ENCODE measurements at regions not wholly inside any gene's neighbourhood (a gene's known extent, or its start where the extent isn't known, plus 50 kb on each side); places are given as distances from the start of the nearest gene placed in this dataset.
"Not testable (repeated sequence)": the region's sequence is repeated elsewhere in the genome, so short reads cannot be mapped to it uniquely, and the experiment has no call there.

DNA sequence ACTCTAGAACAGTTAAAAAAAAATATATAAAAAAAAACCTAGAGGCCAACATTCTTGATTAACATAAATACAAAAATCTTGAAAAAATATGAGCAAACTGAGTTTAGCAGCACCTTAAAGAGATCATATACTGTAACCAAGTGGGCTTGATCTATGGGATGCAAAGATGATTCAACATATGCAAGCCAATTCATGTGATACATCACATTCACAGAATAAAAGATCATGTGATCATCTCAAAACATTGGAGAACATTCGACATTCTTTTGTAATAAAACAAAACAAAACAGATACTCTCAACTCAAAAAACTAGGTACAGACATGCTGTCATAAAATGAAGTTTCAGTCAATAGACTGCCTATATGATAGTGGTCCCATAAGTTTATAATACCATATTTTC is 165.4 kb upstream of the NDST4 start:
- no peak for DNase-seq

DNA sequence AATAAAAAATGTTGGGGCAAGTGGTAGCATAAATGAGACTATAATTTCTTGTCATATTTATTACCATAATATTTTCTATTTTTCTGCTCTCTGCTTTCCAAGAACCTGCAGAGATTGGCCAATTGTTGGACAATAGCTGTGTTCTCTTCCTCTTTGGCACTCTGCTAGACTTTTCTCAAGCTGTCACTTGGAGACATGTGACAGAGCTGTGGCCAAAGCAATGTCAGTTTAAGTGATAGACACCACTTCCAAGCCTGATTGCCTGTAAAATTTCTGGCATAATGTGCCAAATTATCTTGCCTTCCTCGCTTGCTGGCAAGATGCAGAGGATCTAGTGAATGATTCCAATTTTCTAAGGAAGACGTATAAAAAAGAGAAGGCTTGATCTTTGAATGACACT is 162.2 kb upstream of the NDST4 start:
- DNase-seq = no peak

DNA sequence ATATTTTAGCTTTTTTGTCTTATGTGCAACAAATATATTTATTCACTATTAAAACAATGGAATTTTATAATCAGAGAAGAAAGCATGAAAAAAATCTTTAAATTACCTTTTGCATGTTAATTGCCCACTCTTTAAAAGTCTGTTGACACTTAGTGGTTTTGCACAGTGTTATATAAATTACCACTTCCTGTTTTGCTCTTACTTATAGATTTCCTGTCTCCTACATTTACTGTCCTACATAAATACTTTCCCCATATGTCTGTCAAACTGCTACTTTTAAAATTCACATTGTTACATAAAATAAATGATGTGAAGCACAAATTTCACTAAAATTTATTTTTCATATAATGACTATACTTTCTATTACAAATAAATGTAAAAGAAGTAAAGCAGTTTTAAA is 161.1 kb upstream of the NDST4 start:
- DNase-seq = peak; percentile 22

DNA sequence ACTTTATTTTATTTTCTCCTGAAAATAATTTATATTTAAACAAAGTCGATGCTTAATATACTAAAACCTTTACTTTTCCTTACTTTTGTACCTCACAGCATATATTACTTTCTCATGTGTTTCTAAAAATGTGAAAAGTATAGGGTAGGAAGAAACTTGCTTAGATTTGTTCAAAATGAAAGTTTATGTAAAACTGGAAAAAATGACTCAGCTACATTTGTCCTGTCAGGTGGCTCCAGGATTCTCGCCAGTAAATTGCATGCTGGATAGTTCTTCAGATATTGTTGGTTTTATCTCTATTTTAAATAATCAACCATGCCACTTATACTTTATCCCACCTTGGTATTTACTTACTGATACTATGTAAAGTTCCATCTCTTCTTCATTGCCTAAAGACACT is 159.2 kb upstream of the NDST4 start:
- no peak for DNase-seq

DNA sequence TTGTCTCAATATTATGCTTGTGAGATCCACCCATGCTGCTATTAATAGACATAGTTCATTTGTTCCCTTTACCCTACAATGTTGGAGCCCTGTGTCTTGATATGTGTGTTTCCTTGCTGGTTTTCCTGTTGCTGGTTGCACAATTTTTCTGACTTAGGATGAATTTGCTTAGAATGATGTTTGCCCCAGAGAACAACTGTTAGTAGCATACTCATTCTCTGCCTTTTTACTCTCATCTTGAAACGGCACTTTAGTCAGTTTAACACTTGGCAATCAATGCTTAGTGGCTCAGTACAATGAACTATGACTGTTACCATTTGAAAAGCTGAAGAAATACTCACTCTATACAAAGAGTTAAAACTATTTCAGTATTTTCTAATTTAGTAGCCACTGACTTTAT is 158.8 kb upstream of the NDST4 start:
- no peak for DNase-seq

DNA sequence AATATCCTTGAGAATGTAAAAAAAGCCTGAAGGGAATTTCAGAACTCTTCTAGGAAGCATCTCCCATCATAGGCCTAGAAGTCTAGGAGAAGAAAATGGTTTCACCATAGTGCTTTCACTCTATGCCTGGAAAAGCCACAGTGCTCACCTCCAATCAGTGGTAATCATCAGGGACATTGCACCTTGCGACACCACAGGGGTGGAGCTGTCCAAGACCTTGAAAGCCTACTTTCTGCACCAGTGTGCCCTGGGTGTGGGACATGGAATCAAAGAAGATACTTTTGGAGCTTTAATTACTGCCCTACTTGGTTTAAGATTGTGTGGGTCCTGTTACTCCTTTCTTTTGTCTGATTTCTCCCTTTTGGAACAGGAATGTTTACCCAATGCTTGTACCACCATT is 146.8 kb upstream of the NDST4 start:
- DNase-seq = no peak

DNA sequence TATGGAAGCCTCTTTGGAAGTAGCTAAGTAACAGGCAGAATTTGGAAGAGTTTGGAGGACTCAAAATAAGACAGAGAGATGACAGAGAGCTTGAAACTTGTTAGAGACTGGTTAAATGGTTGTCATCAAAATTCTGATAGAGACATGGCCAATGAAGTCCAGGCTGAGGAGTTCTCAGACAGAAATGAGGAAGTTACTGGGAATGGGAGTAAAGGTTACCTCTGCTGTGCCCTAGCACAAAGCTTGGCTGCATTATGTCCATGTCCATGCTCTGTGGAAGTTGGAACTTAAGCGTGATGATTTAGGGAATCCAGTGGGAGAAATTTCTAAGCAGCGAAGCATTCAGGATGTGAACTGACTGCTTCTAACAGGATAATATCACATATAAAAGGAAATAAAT is 146.2 kb upstream of the NDST4 start:
- no peak for DNase-seq

DNA sequence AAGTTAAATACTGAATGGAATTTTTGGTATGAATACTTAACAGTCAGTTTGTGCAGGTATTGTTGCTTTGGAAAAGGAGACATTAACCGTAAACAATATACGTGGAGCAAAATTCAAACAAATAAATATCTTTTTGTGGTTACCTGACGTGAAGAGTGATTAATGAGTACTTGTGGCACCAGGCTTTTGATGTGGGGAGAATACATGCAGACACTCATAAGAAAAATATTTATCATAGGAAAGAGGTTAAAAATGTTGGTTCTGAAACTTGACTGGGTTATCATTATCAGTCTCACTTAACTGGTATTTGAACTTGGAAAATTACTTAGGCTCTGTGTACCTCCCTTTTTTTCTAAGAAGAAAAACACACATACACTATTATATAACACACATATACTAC is 136.4 kb upstream of the NDST4 start:
- DNase-seq = no peak

DNA sequence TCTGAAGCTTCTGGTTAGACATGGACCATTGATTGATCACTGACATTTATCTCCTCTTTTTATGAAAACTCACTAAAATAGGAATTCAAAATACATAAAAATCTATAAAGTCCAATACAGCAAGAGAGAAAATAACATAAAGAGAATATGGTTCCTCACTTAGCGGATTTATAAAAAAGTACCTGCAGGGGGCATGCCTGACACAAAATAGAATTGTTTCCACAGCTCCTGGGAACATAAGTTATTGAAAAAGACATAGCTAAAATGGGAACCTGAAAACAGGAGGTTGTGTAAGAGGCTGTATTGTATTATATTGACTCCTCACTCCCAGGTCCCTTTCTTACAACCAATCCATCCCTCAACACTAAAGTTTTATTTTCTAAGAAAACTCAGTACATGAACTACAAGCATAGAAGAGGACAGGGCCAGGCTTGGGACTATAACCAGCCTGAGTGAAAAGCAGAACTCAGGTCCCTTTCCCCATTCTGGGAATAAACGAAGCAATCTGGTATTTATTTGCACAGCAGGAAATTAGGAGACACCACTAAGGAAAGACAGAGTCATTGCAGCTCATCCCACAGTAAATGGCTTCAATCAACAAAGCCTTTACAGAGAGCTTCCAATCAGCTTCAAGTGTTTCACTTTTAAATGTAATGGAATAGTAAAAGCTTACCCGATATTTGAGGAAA is 121.1 kb upstream of the NDST4 start:
- peak; percentile 16 for DNase-seq

DNA sequence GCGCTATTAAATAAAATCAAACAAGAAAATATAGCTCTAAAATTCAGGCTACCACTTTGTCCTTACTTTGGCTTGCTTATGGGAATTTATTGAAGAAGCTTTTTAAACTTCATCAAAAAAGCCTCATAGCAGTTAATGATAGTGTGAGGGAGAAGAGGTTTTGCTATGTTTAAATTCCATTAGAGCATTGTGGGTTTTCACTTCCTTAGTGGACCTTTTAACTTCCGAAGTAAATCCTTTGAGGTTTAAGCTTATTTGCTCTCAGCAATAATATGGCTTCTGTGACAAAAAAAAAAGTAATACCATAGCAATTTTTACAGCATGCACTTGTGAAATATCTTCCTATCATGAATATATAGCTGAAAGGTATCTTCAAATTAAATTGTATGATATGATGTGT is 120.2 kb upstream of the NDST4 start:
- no peak for DNase-seq

DNA sequence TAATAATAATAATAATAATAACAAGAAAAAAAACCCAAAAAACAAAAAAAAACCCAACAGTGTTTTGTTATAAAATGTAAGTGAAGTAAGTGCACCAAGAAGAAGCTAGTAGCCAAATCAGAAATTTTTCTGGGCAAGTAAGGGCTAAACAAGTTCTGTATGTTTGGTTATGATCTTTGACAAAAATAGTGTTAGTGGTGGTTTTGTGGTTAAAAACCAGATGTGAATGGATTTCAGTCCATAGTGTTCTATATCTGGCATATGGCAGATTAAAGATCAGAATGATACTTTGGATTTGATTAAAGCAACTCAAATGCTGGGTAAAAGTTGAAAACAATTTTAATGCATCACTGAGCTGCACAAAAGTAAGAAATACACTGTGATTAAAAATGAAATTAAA is 116.5 kb upstream of the NDST4 start:
- DNase-seq = no peak

DNA sequence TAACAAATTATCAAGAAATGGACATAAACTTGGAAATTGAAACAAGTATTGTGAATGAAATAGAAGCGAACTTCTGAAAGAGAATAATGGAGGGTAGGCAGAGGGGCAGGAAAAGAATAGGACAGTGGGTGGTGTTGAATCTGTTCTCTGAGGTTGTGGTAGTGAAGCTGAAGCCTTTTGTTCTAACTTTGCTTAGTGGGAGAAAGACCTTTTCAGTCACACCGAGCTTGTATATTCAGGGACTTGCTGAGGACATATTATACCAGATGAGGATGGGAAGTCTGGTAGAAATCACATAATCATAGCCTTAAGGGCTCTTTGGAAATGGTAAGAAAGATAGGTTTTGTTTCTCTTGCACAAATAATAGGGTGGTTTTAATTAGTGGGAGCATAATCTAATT is 115.4 kb upstream of the NDST4 start:
- DNase-seq = no peak

DNA sequence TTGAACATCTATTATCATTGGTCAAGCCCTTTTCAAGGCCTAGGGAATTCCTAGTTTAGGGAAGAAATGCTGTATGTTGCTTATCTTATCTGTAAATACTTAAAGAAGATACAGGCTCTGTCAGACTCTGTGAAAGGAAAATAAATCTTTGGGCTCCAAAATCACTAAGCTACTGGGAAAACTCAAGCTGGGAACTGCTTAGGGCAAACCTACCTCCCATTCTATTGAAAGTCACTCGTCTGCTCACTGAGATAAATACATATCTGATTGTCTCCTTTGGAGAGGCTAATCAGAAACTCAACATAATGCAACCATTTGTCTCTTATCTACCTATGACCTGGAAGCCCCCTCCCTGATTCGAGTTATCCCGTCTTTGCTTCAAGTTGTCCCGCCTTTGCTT is 108.6 kb upstream of the NDST4 start:
- DNase-seq = no peak

DNA sequence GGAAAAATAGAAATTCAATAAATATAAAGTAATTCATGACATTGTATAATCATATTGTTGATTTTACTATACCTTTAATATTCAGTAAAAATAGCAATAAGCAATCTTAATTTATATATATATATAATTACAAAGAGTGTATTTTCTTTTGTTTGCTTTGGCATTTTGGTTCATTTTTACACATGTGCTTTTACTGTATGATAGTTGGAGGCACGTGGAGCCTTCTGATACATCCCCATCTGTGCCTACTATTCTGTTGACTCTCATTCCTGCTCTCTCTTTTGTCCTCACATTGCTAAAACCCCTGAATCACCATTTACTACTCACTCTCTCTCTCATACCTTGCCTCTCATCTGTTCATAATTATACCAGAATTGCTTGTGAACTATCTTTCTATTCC is 106.4 kb upstream of the NDST4 start:
- DNase-seq = no peak

DNA sequence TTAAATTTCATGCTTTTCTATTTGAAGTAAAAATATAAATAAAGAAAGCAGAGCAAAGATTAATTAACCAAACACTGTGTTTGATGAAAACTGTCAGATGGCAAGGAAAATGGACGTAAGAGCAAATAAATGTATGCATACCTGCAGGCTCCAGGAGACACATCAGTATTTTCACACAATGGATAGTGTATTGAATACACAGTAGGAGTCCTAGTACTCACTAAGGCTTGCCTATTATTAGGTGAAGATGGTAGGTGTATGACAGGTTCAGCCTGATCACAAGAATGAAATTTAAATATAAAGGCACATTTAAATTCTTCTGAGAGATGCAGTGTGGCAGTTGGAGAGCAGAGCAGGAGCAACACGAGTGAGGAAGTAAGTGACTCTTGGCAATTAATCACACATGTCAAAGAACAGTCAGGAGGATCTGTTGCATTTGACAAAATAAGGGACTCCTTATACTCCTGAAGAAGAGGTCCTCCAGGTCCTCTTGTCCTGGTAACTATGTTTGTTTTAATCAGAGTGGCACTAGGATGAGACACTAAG is 106.0 kb upstream of the NDST4 start:
- no peak for DNase-seq

DNA sequence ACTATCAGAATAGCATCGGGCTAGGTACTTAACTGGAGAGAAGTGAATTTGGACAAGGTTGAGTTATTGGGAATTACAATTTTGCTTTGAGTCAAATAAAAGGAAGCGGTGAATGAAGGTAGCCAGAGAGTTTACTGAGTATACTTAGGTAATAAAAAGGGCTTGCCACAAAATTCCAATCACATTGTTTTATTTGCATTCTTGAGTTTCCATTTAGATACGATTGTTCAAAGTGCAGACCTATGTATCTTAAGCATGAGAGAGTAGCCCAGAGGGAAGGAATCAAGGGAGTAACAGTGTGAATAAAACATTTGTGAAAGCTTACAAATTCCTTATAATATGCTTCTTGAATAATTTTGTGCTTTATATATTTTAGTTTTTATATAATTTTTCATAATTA is 102.5 kb upstream of the NDST4 start:
- DNase-seq = no peak

DNA sequence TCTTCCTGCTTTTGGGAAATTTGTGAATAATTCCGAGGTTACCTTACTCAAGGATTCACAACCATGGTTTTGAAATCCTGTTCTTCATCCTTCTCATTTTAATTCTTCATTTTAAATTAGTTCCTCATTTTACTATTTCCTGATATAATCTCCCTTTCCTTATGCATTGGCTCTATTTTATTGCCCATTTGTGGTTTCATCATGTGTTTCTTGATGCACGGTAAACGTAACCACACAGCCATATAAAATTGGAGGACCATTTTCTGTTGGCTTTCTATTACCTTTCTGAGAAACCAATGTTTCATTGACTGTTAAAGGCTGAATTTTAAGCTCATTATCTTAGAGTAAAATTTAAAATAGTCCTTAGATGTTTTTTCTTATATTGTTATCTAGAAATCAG is 100.3 kb upstream of the NDST4 start:
- DNase-seq = no peak

DNA sequence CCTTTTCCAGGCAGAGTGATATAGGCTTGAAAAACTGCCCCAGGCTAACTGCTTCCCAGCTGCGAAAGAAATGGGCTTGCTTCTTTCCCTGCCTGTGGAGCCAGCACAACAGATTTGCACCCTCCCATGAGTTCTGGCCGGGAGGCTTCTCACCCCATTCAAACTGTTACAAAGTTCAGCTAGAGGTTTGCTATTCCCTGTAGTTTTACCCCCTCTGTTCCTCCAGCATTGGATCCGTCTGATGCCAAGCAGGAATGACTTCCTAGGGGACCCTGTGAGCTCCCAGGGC is 87.6 kb upstream of the NDST4 start:
- DNase-seq = no peak

DNA sequence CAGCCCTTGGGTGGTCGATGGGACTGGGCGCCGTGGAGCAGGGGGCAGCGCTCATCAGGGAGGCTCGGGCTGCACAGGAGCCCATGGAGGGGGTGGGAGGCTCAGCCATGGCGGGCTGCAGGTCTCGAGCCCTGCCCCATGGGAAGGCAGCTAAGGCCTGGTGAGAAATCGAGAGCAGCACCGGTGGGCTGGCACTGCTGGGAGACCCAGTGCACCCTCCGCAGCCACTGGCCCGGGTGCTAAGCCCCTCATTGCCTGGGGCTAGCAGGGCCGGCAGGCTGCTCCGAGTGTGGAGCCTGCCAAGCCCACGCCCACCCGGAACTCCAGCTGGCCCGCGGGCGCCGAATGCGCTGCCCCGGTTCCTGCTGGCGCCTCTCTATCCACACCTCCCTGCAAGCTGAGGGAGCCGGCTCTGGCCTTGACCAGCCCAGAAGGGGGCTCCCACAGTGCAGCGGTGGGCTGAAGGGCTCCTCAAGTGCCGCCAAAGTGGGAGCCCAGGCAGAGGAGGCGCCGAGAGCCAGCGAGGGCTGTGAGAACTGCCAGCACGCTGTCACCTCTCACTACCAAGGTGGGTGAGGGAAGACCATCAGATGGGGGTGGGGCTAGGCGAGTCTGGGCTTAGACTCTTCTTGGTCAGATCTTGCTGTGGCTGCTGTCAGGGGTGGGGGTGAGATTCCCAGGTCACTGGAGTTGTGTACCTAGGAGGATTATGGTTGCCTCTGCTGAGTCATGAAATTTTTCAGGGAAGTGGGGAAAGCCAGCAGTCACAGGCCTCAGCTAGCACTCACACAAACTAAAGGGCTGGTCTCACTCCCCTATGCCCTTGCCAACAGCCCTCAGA is 87.0 kb upstream of the NDST4 start:
- not testable (repeated sequence) for DNase-seq

DNA sequence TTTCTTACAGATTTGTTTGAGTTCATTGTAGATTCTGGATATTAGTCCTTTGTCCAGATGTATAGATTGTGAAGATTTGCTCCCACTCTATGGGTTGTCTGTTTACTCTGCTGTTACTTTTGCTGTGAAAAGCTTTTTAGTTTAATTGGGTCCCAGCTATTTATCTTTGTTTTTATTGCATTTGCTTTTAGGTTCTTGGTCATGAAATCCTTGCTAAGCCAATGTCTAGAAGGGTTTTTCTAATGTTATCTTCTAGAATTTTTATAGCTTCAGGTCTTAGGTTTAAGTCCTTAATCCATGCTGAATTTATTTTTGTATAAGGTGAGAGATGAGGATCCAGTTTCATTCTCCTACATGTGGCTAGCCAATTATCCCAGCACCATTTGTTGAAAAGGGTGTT is 81.2 kb upstream of the NDST4 start:
- DNase-seq = not testable (repeated sequence)

DNA sequence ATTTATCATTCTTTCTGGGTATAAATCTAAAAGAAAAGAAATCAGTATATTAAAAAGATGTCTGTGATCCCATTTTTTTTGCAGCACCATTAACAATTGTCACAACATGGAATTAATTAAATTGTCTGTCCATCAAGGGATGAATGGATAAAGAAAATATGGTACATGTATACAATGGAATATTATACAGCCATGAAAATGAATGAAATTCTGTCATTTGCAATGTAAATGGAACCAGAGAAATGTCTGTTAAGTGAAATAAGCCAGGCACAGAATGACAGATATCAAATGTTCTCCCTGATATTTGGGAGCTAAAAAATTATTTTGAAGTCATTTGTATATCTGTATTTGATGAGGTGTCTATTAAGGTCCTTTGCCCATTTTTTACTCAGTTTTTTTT is 77.1 kb upstream of the NDST4 start:
- DNase-seq = no peak

DNA sequence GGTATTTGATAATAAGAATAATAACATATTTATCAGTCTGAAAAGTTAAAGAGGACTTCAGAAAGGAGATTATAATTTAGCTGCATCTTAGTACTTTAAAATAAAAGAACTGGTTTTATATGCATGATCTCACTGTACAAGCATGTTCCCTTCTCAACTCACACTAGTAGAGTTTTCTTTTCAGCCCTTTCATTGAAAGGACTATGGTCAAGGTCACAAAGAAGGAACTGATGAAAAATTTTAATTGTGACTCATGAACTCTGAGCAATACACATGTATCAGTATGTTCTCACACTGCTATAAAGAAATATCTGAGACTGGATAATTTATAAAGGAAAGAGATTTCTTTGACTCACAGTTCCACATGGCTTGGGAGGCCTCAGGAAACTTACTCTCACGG is 73.7 kb upstream of the NDST4 start:
- DNase-seq = no peak

DNA sequence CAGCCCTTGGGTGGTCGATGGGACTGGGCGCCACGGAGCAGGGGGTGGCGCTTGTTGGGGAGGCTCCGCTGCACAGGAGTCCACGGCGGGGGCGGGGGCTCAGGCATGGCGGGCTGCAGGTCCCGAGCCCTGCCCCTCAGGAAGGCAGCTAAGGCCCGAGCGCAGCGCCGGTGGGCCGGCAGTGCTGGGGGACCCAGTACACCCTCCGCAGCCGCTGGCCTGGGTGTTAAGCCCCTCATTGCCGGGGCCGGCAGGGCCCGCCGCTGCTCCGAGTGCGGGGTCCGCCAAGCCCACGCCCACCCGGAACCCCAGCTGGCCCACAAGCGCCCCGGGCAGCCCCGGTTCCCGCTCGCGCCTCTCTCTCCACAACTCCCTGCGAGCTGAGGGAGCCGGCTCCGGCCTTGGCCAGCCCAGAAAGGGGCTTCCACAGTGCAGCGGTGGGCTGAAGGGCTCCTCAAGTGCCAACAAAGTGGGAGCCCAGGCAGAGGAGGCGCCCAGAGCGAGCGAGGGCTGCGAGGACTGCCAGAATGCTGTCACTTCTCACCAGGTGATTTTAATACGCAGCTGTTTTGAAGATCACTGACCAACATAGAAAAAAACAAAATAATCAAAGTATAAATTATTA is 66.1 kb upstream of the NDST4 start:
- DNase-seq = not testable (repeated sequence)

DNA sequence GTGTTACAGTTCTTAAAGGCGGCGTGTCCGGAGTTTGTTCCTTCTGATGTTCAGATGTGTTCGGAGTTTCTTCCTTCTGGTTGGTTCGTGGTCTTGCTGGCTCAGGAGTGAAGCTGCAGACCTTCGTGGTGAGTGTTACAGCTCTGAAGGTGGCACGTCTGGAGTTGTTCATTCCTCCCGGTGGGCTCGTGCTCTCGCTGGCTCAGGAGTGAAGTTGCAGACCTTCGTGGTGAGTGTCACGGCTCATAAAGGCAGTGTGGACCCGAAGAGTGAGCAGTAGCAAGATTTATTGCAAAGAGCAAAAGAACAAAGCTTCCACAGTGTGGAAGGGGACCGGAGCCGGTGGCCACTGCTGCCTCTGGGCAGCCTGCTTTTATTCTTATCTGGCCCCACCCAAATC is 65.3 kb upstream of the NDST4 start:
- DNase-seq = not testable (repeated sequence)
